Liver (tissue), 8 donors: ENCODE measurements at regions not wholly inside any gene's neighbourhood (a gene's known extent, or its start where the extent isn't known, plus 50 kb on each side); places are given as distances from the start of the nearest gene placed in this dataset.

Experiments
- DNase-seq: peaks from one replicate; pipeline ENCODE4 v3.0.0-alpha.2; 2017; ENCODE audit warnings: low spot score
- H3K27ac ChIP-seq, 2 donors: one replicate each; pipeline ENCODE4 v1.7.0; 2013; ENCODE audit warnings: inconsistent platforms in 2 of 2, low read length in 2 of 2, control low read depth in 1 of 2, low read depth in 1 of 2, mild to moderate bottlenecking in 1 of 2
- H3K27me3 ChIP-seq, 4 donors: one replicate each; pipeline versions ENCODE4 v1.6.1 to v1.7.0; 2013; ENCODE audit warnings: low read length in 3 of 4, inconsistent platforms in 1 of 4, mild to moderate bottlenecking in 1 of 4, moderate library complexity in 1 of 4; ENCODE audit not compliant: control insufficient read depth in 4 of 4, insufficient read depth in 4 of 4
- H3K36me3 ChIP-seq, 4 donors: one replicate each; pipeline versions ENCODE4 v1.6.1 to v1.7.0; 2013; ENCODE audit warnings: low read length in 3 of 4, mild to moderate bottlenecking in 3 of 4, low read depth in 1 of 4, moderate library complexity in 1 of 4; ENCODE audit not compliant: control insufficient read depth in 4 of 4, insufficient read depth in 3 of 4
- H3K4me1 ChIP-seq, 4 donors: one replicate each; pipeline versions ENCODE4 v1.6.1 to v1.7.0; 2013; ENCODE audit warnings: low read length in 3 of 4, mild to moderate bottlenecking in 3 of 4, moderate library complexity in 1 of 4; ENCODE audit not compliant: control insufficient read depth in 4 of 4, insufficient read depth in 4 of 4
- H3K4me3 ChIP-seq, 3 donors: one replicate each; pipeline versions ENCODE4 v1.6.1 to v1.7.0; 2013; ENCODE audit warnings: low read length in 3 of 3, control low read depth in 1 of 3, low read depth in 1 of 3, mild to moderate bottlenecking in 1 of 3
- H3K9ac ChIP-seq, 2 donors: one replicate each; pipeline ENCODE4 v1.7.0; 2013; ENCODE audit warnings: low read length in 2 of 2, mild to moderate bottlenecking in 2 of 2, moderate library complexity in 2 of 2, control low read depth in 1 of 2, low read depth in 1 of 2
- H3K9me3 ChIP-seq, 4 donors: one replicate each; pipeline versions ENCODE4 v1.6.1 to v1.7.0; 2013; ENCODE audit warnings: low read length in 3 of 4; ENCODE audit not compliant: control insufficient read depth in 4 of 4
- EGR1 ChIP-seq, 2 donors: IDR thresholded peaks; 2 replicates each; pipeline ENCODE4 v1.6.1; 2016 to 2018; ENCODE audit warnings: antibody characterized with exemption in 2 of 2, low read depth in 2 of 2
- FOXA1 ChIP-seq: IDR thresholded peaks from 2 replicates; pipeline ENCODE4 v1.6.1; 2016; ENCODE audit warnings: antibody characterized with exemption
- FOXA2 ChIP-seq: IDR thresholded peaks from 2 replicates; pipeline ENCODE4 v1.6.1; 2016; ENCODE audit warnings: antibody characterized with exemption
- GABPA ChIP-seq, 2 donors: IDR thresholded peaks in 1 of 2; conservative IDR thresholded peaks in 1 of 2; 2 replicates each; pipeline ENCODE4 v1.6.1; 2016; ENCODE audit warnings: antibody characterized with exemption in 2 of 2, mild to moderate bottlenecking in 1 of 2, moderate library complexity in 1 of 2
- HNF4A ChIP-seq, 2 donors: conservative IDR thresholded peaks; 2 replicates each; pipeline ENCODE4 v1.6.1; 2016; ENCODE audit warnings: antibody characterized with exemption in 2 of 2, mild to moderate bottlenecking in 2 of 2
- HNF4G ChIP-seq: IDR thresholded peaks from 2 replicates; pipeline ENCODE4 v1.6.1; 2016; ENCODE audit warnings: antibody characterized with exemption
- JUND ChIP-seq, 2 donors: IDR thresholded peaks; 2 replicates each; pipeline ENCODE4 v1.6.1; 2016; ENCODE audit warnings: antibody characterized with exemption in 2 of 2
- NR2F2 ChIP-seq: IDR thresholded peaks from 2 replicates; pipeline ENCODE4 v1.6.1; 2016; ENCODE audit warnings: antibody characterized with exemption
- RAD21 ChIP-seq, 2 donors: IDR thresholded peaks; 2 replicates each; pipeline ENCODE4 v1.6.1; 2016; ENCODE audit warnings: antibody characterized with exemption in 2 of 2, mild to moderate bottlenecking in 2 of 2
- RXRA ChIP-seq, 2 donors: IDR thresholded peaks; 2 replicates each; pipeline ENCODE4 v1.6.1; 2017 to 2018; ENCODE audit warnings: antibody characterized with exemption in 2 of 2, mild to moderate bottlenecking in 1 of 2
- SP1 ChIP-seq: IDR thresholded peaks from 2 replicates; pipeline ENCODE4 v1.6.1; 2018; ENCODE audit warnings: antibody characterized with exemption, mild to moderate bottlenecking
- TAF1 ChIP-seq: conservative IDR thresholded peaks from 2 replicates; pipeline ENCODE4 v1.6.1; 2016; ENCODE audit warnings: antibody characterized with exemption, mild to moderate bottlenecking
- YY1 ChIP-seq: IDR thresholded peaks from 2 replicates; pipeline ENCODE4 v1.6.1; 2016; ENCODE audit warnings: antibody characterized with exemption, mild to moderate bottlenecking
- WGBS: extraction: QIAGEN DNeasy Blood & Tissue Kit; methylation state at CpG from one replicate; pipeline ENCODE4 v1.1.7; 2013; 5-methylcytosine and 5-hydroxymethylcytosine counted together
- TF ChIP-seq, protein P1 (sequence below): IDR thresholded peaks from 2 replicates; pipeline ENCODE4 v1.6.1; 2016; ENCODE audit warnings: antibody characterized with exemption
- TF ChIP-seq, protein P2 (sequence below): IDR thresholded peaks from 2 replicates; pipeline ENCODE4 v1.6.1; 2016; ENCODE audit warnings: antibody characterized with exemption, mild to moderate bottlenecking
- TF ChIP-seq, protein P3 (sequence below): IDR thresholded peaks from 2 replicates; pipeline ENCODE4 v1.6.1; 2016; ENCODE audit warnings: antibody characterized with exemption
- TF ChIP-seq, protein P4 (sequence below): IDR thresholded peaks from 2 replicates; pipeline ENCODE4 v1.6.1; 2016; ENCODE audit warnings: antibody characterized with exemption
- TF ChIP-seq, protein P5 (sequence below): fragments of 150-350 bp; IDR thresholded peaks from 2 replicates; pipeline ENCODE4 v1.5.1; 2017; ENCODE audit warnings: improper control_type of control experiment, low read depth, low read length; ENCODE audit not compliant: missing input control
- donor health status: healthy.
- donor health status: healthy.
- donor health status: healthy.
- donor health status: healthy.
- donor health status: healthy.

DNA sequence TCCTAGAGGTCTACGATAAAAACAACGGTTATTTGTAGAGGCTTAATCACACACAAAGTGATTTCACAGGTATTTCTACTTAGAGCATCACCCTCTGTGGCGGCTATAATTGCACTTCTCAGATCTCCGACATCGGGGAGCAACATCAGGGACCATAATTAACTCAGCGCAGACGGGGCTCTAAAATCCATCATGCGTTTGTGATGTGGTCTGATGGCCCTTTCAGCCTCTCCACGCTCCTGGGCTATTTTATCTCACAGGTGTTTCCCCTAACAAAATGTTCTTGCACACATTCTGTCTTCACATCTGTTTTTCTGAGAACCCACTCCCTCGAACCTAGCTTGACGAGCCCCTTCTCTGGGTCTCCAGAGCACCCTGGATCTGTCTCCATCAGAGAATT is 146.3 kb upstream of the DUSP10 start:
- TF ChIP-seq, protein P1, sequence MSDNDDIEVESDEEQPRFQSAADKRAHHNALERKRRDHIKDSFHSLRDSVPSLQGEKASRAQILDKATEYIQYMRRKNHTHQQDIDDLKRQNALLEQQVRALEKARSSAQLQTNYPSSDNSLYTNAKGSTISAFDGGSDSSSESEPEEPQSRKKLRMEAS: no peak
- TF ChIP-seq EGR1 (IDR thresholded peaks at IDR 0.05; ENCODE audit: low read depth in 2 of 2) (no peak), FOXA2 (no peak), TAF1 (no peak), RXRA (IDR thresholded peaks at IDR 0.05) (no peak), GABPA (IDR thresholded peaks at IDR 0.05 in 1 of 2, conservative IDR thresholded peaks at IDR 0.05 in 1 of 2) (no peak), YY1 (no peak), HNF4A (conservative IDR thresholded peaks at IDR 0.05) (no peak), RAD21 (IDR thresholded peaks at IDR 0.05) (no peak), SP1 (no peak), NR2F2 (no peak), JUND (IDR thresholded peaks at IDR 0.05) (no peak), HNF4G (no peak), FOXA1 (no peak)
- TF ChIP-seq, protein P2, sequence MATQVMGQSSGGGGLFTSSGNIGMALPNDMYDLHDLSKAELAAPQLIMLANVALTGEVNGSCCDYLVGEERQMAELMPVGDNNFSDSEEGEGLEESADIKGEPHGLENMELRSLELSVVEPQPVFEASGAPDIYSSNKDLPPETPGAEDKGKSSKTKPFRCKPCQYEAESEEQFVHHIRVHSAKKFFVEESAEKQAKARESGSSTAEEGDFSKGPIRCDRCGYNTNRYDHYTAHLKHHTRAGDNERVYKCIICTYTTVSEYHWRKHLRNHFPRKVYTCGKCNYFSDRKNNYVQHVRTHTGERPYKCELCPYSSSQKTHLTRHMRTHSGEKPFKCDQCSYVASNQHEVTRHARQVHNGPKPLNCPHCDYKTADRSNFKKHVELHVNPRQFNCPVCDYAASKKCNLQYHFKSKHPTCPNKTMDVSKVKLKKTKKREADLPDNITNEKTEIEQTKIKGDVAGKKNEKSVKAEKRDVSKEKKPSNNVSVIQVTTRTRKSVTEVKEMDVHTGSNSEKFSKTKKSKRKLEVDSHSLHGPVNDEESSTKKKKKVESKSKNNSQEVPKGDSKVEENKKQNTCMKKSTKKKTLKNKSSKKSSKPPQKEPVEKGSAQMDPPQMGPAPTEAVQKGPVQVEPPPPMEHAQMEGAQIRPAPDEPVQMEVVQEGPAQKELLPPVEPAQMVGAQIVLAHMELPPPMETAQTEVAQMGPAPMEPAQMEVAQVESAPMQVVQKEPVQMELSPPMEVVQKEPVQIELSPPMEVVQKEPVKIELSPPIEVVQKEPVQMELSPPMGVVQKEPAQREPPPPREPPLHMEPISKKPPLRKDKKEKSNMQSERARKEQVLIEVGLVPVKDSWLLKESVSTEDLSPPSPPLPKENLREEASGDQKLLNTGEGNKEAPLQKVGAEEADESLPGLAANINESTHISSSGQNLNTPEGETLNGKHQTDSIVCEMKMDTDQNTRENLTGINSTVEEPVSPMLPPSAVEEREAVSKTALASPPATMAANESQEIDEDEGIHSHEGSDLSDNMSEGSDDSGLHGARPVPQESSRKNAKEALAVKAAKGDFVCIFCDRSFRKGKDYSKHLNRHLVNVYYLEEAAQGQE: no peak
- TF ChIP-seq, protein P3, sequence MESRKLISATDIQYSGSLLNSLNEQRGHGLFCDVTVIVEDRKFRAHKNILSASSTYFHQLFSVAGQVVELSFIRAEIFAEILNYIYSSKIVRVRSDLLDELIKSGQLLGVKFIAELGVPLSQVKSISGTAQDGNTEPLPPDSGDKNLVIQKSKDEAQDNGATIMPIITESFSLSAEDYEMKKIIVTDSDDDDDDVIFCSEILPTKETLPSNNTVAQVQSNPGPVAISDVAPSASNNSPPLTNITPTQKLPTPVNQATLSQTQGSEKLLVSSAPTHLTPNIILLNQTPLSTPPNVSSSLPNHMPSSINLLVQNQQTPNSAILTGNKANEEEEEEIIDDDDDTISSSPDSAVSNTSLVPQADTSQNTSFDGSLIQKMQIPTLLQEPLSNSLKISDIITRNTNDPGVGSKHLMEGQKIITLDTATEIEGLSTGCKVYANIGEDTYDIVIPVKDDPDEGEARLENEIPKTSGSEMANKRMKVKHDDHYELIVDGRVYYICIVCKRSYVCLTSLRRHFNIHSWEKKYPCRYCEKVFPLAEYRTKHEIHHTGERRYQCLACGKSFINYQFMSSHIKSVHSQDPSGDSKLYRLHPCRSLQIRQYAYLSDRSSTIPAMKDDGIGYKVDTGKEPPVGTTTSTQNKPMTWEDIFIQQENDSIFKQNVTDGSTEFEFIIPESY: no peak
- TF ChIP-seq, protein P4, sequence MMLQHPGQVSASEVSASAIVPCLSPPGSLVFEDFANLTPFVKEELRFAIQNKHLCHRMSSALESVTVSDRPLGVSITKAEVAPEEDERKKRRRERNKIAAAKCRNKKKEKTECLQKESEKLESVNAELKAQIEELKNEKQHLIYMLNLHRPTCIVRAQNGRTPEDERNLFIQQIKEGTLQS: no peak
- TF ChIP-seq, protein P5, sequence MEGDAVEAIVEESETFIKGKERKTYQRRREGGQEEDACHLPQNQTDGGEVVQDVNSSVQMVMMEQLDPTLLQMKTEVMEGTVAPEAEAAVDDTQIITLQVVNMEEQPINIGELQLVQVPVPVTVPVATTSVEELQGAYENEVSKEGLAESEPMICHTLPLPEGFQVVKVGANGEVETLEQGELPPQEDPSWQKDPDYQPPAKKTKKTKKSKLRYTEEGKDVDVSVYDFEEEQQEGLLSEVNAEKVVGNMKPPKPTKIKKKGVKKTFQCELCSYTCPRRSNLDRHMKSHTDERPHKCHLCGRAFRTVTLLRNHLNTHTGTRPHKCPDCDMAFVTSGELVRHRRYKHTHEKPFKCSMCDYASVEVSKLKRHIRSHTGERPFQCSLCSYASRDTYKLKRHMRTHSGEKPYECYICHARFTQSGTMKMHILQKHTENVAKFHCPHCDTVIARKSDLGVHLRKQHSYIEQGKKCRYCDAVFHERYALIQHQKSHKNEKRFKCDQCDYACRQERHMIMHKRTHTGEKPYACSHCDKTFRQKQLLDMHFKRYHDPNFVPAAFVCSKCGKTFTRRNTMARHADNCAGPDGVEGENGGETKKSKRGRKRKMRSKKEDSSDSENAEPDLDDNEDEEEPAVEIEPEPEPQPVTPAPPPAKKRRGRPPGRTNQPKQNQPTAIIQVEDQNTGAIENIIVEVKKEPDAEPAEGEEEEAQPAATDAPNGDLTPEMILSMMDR: no peak
- Histone ChIP-seq H3K4me3 (no peak overlapping the region), H3K9ac (no peak overlapping the region), H3K27me3 (no peaks in the 10 kb centered on the region), H3K27ac (no peak overlapping the region), H3K4me1 (peaks cover 0 to 5% (median 2%) of the 10 kb centered on the region in 4 donors), H3K36me3 (no peaks in the 10 kb centered on the region), H3K9me3 (no peaks in the 10 kb centered on the region)
- DNase-seq: no peak
- WGBS: 93% methylated on average over 11 of the region's 11 CpGs

DNA sequence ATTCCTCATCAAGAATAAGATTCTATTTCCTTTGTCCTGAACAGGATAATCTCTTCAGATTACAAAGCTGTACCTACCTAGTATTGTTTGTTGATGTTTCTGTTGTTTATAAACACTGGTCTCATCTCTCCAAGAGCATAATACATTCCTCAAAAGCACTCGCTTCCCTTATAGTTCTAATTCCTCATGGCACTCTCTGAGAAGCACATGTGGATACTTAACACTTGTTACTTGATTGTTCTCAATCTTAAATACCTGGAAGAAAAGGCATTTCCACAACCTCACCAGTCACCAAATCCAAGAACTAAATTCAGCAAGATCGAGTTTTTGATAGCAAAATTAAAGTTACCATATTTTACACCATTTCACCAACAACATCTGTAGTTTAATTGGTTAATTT is 145.9 kb upstream of the DUSP10 start:
- Histone ChIP-seq H3K9me3 (no peaks in the 10 kb centered on the region), H3K4me3 (no peak overlapping the region), H3K9ac (no peak overlapping the region), H3K4me1 (peaks cover 0 to 5% (median 2%) of the 10 kb centered on the region in 4 donors), H3K27ac (no peak overlapping the region), H3K27me3 (no peaks in the 10 kb centered on the region), H3K36me3 (no peaks in the 10 kb centered on the region)
- 94% methylated on average over 2 of the region's 2 CpGs for WGBS
- no peak for DNase-seq
- TF ChIP-seq, protein P5: no peak
- no peak for TF ChIP-seq GABPA (IDR thresholded peaks at IDR 0.05 in 1 of 2, conservative IDR thresholded peaks at IDR 0.05 in 1 of 2)
- no peak for TF ChIP-seq TAF1
- TF ChIP-seq, protein P4: no peak
- no peak for TF ChIP-seq JUND (IDR thresholded peaks at IDR 0.05)
- no peak for TF ChIP-seq FOXA2
- TF ChIP-seq RAD21 (IDR thresholded peaks at IDR 0.05): no peak
- TF ChIP-seq NR2F2: no peak
- no peak for TF ChIP-seq HNF4G
- TF ChIP-seq, protein P2: no peak
